C4-2B (cell line): ENCODE measurements at regions not wholly inside any gene's neighbourhood (a gene's known extent, or its start where the extent isn't known, plus 50 kb on each side); places are given as distances from the start of the nearest gene placed in this dataset.

Experiments
- H3K27ac ChIP-seq: fragments of 450-650 bp; 2 replicates; pipeline ENCODE4 v1.5.1; 2017
- CTCF ChIP-seq: fragments of 450-650 bp; conservative IDR thresholded peaks from 2 replicates; pipeline ENCODE4 v1.5.1; 2017; ENCODE audit warnings: mild to moderate bottlenecking
- ZFX ChIP-seq: fragments of 450-650 bp; IDR thresholded peaks from 2 replicates; pipeline ENCODE4 v1.6.1; 2017

GRCh38 chr3:164224126-164224525 is 854.2 kb downstream of the SI start:
- TF ChIP-seq CTCF (no peak), ZFX (no peak)

GRCh38 chr3:164222197-164222596 is 856.1 kb downstream of the SI start:
- H3K27ac ChIP-seq: no peak overlapping the region
- TF ChIP-seq ZFX (no peak), CTCF (no peak)

More at GRCh38 chr3:164224126-164224525, 854.2 kb downstream of the SI start:
- H3K27ac ChIP-seq: no peak overlapping the region

DNA sequence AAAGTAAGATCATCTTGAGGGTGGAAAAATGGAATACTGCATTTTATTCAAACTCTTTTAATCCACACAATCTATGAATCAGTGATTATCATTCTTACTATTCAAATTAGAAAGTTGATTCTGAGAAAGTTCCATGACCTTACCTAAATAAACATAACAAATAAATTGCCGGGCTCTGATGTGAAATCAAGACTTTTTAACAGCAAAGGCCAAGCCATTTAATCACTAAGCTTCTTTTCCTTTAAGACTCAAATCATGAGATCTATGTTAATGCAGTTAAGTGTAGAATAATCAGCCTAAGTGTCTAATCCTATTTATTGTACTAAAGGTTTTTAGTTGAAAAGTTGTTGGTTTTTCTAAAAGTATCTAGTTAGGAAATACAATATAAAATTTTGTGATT is 857.0 kb downstream of the SI start:
- TF ChIP-seq CTCF (no peak), ZFX (no peak)
- no peak overlapping the region for H3K27ac ChIP-seq

GRCh38 chr3:164209363-164209762 is 868.9 kb downstream of the SI start:
- no peak overlapping the region for H3K27ac ChIP-seq
- TF ChIP-seq ZFX: no peak
- no peak for TF ChIP-seq CTCF

DNA sequence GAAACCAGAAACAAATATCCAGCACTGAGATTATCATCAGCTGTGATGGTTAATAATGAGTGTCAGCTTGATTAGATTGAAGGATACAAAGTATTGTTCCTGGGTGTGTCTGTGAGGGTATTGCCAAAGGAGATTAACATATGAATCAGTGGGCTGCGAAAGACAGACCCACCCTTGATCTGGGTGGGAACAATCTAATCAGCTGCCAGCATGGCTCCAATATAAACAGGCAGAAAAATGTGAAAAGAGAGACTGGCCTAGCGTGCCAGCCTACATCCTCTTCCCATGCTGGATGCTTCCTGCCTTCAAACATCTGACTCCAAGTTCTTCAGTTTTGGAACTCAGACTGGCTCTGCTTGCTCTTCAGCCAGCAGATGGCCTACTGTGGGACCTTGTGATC is 869.5 kb downstream of the SI start:
- H3K27ac ChIP-seq: no peak overlapping the region
- TF ChIP-seq ZFX (no peak), CTCF (no peak)

DNA sequence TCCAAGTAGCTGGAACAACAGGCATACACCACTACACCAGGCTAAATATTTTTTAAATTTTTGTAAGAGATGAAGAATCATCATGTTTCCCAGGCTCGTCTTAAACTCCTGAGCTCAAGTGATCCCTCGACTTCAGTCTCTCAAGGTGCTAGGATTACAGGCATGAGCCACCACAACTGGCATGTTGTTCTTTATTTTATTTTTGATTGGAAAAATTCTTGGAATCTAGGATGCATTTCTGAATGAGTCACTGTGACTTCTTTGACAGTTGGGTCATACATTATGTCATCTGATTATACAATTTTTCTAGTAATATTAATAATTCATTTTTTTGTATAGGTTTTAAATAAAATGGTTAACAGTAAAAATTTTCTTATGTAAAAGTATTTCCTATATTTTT is 870.2 kb downstream of the SI start:
- TF ChIP-seq ZFX (no peak), CTCF (no peak)
- H3K27ac ChIP-seq: no peak overlapping the region

- no peak for TF ChIP-seq ZFX
- TF ChIP-seq CTCF: no peak
- no peak overlapping the region for H3K27ac ChIP-seq
Measured at GRCh38 chr3:164200053-164200823, 878.1 kb downstream of the SI start.
